ENCODE measurements at regions not wholly inside any gene's neighbourhood (a gene's known extent, or its start where the extent isn't known, plus 50 kb on each side); places are given as distances from the start of the nearest gene placed in this dataset.
A peak's percentile ranks its signal among the peaks of the same experiment; 100 is the strongest.
"Not testable (repeated sequence)": the region's sequence is repeated elsewhere in the genome, so short reads cannot be mapped to it uniquely, and the experiment has no call there.

GRCh38 chr20:30412972-30413371 lies 844.5 kb upstream of the DEFB115 start:
- no peak overlapping the region for H3K4me3 ChIP-seq (ENCODE audit: low read depth, low read length)
- no peak for FAIRE-seq
- H3K36me3 ChIP-seq (ENCODE audit: control insufficient read depth, insufficient read depth, low read length): no peaks in the 10 kb centered on the region
- no peak for DNase-seq (ENCODE audit: low read depth)
- no peaks in the 10 kb centered on the region for H3K27me3 ChIP-seq (ENCODE audit: control insufficient read depth, insufficient read depth, low read length)
- TF ChIP-seq, protein P1, sequence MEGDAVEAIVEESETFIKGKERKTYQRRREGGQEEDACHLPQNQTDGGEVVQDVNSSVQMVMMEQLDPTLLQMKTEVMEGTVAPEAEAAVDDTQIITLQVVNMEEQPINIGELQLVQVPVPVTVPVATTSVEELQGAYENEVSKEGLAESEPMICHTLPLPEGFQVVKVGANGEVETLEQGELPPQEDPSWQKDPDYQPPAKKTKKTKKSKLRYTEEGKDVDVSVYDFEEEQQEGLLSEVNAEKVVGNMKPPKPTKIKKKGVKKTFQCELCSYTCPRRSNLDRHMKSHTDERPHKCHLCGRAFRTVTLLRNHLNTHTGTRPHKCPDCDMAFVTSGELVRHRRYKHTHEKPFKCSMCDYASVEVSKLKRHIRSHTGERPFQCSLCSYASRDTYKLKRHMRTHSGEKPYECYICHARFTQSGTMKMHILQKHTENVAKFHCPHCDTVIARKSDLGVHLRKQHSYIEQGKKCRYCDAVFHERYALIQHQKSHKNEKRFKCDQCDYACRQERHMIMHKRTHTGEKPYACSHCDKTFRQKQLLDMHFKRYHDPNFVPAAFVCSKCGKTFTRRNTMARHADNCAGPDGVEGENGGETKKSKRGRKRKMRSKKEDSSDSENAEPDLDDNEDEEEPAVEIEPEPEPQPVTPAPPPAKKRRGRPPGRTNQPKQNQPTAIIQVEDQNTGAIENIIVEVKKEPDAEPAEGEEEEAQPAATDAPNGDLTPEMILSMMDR (IDR thresholded peaks at IDR 0.05; ENCODE audit: insufficient read depth, low read length, severe bottlenecking): no peak

DNA sequence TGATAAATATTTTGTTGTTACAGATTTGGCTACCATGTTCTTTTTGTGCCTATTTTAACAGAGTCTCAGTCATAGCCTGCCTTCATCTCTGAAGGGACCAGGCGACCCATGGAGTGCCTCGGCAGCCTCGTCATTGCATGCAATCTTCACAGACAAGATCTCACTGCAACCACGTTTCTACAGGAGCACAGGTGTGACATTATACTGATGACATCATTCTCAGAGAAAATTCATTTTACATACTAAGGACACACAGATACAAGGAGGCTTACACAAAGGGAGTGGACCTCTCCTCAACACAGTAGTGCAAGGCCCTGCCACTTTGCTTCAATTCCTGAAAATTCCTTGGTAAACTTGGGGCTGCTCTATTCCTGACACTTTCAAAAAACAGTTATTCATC lies 840.1 kb upstream of the DEFB115 start:
- not testable (repeated sequence) for H3K4me3 ChIP-seq (ENCODE audit: low read depth, low read length); FAIRE-seq; DNase-seq (ENCODE audit: low read depth); H3K36me3 ChIP-seq (ENCODE audit: control insufficient read depth, insufficient read depth, low read length); H3K27me3 ChIP-seq (ENCODE audit: control insufficient read depth, insufficient read depth, low read length)

- H3K27me3 ChIP-seq (ENCODE audit: control insufficient read depth, insufficient read depth, low read length); DNase-seq (ENCODE audit: low read depth); H3K4me3 ChIP-seq (ENCODE audit: low read depth, low read length); H3K36me3 ChIP-seq (ENCODE audit: control insufficient read depth, insufficient read depth, low read length): not testable (repeated sequence)
- peak; percentile 52 for FAIRE-seq
Measured at GRCh38 chr20:30418378-30418777, 839.1 kb upstream of the DEFB115 start.

DNA sequence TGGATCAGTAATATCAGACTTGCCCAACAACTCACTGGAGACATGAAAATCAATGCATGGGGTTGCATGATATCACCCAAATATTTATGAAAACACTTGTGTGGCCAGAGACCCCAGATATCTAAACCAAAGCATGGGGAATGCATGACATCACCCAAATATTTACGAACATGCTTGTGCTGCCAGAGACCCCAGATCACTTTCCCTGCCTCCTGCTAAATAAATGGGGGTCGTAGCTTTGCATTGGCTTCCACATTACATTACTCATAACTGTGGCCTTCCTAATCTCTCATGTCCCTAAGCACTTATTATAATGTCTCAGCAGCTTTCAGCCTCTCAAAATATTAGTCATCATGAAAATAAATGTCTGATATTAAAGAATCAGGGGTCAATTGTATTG lies 838.0 kb upstream of the DEFB115 start:
- no peaks in the 10 kb centered on the region for H3K36me3 ChIP-seq (ENCODE audit: control insufficient read depth, insufficient read depth, low read length)
- no peak for FAIRE-seq
- TF ChIP-seq, protein P1 (IDR thresholded peaks at IDR 0.05; ENCODE audit: insufficient read depth, low read length, severe bottlenecking): no peak

DNA sequence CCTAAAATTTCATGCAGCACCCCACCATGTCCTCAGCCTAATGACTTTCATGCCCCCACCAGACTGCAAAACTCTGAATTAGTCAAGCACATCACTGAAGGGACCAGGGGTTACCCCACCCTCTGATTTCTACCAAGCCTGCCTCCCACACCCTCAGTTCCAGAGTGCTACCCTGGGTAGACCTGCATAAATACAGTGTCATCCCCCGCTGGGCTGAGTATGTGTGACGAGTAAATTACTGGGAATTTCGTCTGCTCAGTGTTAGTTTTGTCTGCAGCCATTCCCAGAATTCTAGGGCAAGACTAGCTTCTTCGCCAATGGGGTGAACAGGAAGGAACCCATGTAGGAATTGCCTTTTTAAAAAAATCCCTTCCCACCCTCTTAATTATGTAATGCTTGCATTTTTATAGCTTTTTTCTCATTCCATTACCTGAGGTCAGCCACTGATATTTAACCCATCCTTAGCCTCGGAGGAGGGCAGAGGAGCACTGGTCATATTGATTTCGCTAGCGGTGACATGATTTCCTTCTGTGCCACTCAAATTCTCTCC lies 837.5 kb upstream of the DEFB115 start:
- DNase-seq (ENCODE audit: low read depth); H3K4me3 ChIP-seq (ENCODE audit: low read depth, low read length); FAIRE-seq; H3K27me3 ChIP-seq (ENCODE audit: control insufficient read depth, insufficient read depth, low read length); H3K36me3 ChIP-seq (ENCODE audit: control insufficient read depth, insufficient read depth, low read length): not testable (repeated sequence)

More for the DNA sequence above, 838.0 kb upstream of the DEFB115 start:
- Histone ChIP-seq H3K4me3 (ENCODE audit: low read depth, low read length) (no peak overlapping the region), H3K27me3 (ENCODE audit: control insufficient read depth, insufficient read depth, low read length) (no peaks in the 10 kb centered on the region)
- DNase-seq (ENCODE audit: low read depth): no peak
